ENCODE measurements at regions not wholly inside any gene's neighbourhood (a gene's known extent, or its start where the extent isn't known, plus 50 kb on each side); places are given as distances from the start of the nearest gene placed in this dataset.
A peak's percentile ranks its signal among the peaks of the same experiment; 100 is the strongest.

DNA sequence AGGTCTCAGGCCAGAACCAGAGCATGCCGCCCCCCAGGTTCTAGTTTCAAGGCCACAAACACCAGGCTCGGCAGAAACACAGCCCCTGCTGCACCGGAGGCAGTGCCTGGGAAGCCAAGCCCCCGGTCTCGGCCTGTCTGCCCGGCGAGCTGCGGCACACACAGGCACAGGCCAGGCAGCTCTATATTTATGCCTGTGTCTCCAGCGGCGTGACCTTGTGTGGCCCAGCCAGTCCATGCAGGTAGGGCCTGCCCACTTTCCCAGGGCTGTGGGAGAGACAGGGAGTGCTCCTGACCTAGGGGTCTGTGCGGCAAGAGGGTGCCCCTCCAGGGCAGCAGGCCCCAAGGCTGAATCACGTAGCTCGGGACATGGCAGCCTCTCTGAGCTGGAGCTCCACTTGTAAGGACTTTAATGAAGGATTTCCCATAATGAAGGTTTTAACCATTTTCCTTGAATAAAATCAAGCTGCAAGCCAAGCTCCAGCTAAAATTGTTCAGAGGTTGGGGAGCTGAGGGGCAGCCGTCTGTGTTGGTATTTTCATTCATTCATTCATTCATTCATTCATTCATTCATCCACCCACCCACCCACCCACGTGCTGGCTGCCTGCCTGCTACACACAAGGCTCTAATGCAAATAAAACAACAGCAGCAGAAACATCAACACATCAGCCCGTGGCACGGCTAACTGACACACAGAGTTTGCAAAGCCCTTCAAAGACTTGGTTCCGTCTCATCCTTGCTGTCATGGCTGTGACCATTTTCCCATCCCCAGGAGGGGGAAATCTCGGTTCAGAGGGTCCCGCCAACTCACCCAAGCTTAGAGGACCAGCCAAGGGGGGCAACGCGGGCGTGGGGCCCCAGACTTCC, 92.0 kb downstream of the RFLNA start:
- H3K27ac ChIP-seq (ENCODE audit: low read length), result peak overlapping the region; percentile 94
- no peaks in the 10 kb centered on the region for H3K9me3 ChIP-seq (ENCODE audit: control insufficient read depth, insufficient read depth, low read depth, low read length)
- peaks cover 73% of the 10 kb centered on the region for H3K4me1 ChIP-seq (ENCODE audit: control insufficient read depth, insufficient read depth, low read length)
- in situ Hi-C loops (cut with HindIII; ENCODE audit: low pct_unique_long_range_greater_than_20kb, low sequenced_read_pairs) (no loop called here), intact Hi-C loops (cut with micrococcal nuclease; ENCODE audit: unreplicated experiment) (loop anchor here (10.0 kb wide), 1 partner anchor 298 kb away; no protein-coding TSS in a partner anchor)
- CTCF ChIA-PET, result no interaction called here
- ATAC-seq, result no peak
- H3K27me3 ChIP-seq (ENCODE audit: control insufficient read depth, insufficient read depth, low read length), result no peaks in the 10 kb centered on the region
- TF ChIP-seq SIN3A (IDR thresholded peaks at IDR 0.05; ENCODE audit: borderline replicate concordance, insufficient read depth, low read depth, low read length), result no peak
- TF ChIP-seq, protein P1, sequence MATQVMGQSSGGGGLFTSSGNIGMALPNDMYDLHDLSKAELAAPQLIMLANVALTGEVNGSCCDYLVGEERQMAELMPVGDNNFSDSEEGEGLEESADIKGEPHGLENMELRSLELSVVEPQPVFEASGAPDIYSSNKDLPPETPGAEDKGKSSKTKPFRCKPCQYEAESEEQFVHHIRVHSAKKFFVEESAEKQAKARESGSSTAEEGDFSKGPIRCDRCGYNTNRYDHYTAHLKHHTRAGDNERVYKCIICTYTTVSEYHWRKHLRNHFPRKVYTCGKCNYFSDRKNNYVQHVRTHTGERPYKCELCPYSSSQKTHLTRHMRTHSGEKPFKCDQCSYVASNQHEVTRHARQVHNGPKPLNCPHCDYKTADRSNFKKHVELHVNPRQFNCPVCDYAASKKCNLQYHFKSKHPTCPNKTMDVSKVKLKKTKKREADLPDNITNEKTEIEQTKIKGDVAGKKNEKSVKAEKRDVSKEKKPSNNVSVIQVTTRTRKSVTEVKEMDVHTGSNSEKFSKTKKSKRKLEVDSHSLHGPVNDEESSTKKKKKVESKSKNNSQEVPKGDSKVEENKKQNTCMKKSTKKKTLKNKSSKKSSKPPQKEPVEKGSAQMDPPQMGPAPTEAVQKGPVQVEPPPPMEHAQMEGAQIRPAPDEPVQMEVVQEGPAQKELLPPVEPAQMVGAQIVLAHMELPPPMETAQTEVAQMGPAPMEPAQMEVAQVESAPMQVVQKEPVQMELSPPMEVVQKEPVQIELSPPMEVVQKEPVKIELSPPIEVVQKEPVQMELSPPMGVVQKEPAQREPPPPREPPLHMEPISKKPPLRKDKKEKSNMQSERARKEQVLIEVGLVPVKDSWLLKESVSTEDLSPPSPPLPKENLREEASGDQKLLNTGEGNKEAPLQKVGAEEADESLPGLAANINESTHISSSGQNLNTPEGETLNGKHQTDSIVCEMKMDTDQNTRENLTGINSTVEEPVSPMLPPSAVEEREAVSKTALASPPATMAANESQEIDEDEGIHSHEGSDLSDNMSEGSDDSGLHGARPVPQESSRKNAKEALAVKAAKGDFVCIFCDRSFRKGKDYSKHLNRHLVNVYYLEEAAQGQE (IDR thresholded peaks at IDR 0.05; ENCODE audit: insufficient read depth in 1 of 2, low read depth in 2 of 2, low read length in 1 of 2), result no peak
- 0 out of 2 replicates have a peak, but pooled peaks have one; percentile 1 for TF ChIP-seq POLR2AphosphoS5 (IDR thresholded peaks at IDR 0.05; ENCODE audit: low read depth, low read length)
- no peak for DNase-seq (ENCODE audit: low read depth, low spot score)
- H3K36me3 ChIP-seq (ENCODE audit: control insufficient read depth, insufficient read depth, low read length), result peaks cover 5% of the 10 kb centered on the region; the same call in 1 of the 2 replicates
- POLR2A ChIA-PET, result no interaction called here
- peak overlapping the region; percentile 72 to 86 for H3K4me3 ChIP-seq (ENCODE audit: low read depth in 2 of 2, low read length in 2 of 2)
- TSS peak; percentile 71 for BruUV-seq (replicated peaks)

- H3K4me1 ChIP-seq (ENCODE audit: control insufficient read depth, insufficient read depth, low read length), result peaks cover 73% of the 10 kb centered on the region
These were observed 91.2 kb downstream of the RFLNA start for GRCh38 chr12:124386059-124386458.

More at GRCh38 chr12:124386059-124386458, 91.2 kb downstream of the RFLNA start:
- peak; percentile 17 for ATAC-seq
- Histone ChIP-seq H3K27me3 (ENCODE audit: control insufficient read depth, insufficient read depth, low read length) (no peaks in the 10 kb centered on the region), H3K36me3 (ENCODE audit: control insufficient read depth, insufficient read depth, low read length) (peaks cover 5% of the 10 kb centered on the region; the same call in 1 of the 2 replicates), H3K27ac (ENCODE audit: low read length) (peak overlapping the region; percentile 86), H3K4me3 (ENCODE audit: low read depth in 2 of 2, low read length in 2 of 2) (peak overlapping the region; percentile 72 to 86), H3K9me3 (ENCODE audit: control insufficient read depth, insufficient read depth, low read depth, low read length) (no peaks in the 10 kb centered on the region)
- in situ Hi-C loops (cut with HindIII; ENCODE audit: low pct_unique_long_range_greater_than_20kb, low sequenced_read_pairs), result no loop called here
- no peak for DNase-seq (ENCODE audit: low read depth, low spot score)
- ChIA-PET CTCF (no interaction called here), POLR2A (no interaction called here)
- intact Hi-C loops (cut with micrococcal nuclease; ENCODE audit: unreplicated experiment), result loop anchor here (10.0 kb wide), 1 partner anchor 299 kb away; no protein-coding TSS in a partner anchor
- BruUV-seq (replicated peaks), result no TSS peak
- no peak for TF ChIP-seq POLR2AphosphoS5 (IDR thresholded peaks at IDR 0.05; ENCODE audit: low read depth, low read length)
- no peak for TF ChIP-seq TCF7L2 (IDR thresholded peaks at IDR 0.05; ENCODE audit: low read depth, low read length)
- TF ChIP-seq, protein P2, sequence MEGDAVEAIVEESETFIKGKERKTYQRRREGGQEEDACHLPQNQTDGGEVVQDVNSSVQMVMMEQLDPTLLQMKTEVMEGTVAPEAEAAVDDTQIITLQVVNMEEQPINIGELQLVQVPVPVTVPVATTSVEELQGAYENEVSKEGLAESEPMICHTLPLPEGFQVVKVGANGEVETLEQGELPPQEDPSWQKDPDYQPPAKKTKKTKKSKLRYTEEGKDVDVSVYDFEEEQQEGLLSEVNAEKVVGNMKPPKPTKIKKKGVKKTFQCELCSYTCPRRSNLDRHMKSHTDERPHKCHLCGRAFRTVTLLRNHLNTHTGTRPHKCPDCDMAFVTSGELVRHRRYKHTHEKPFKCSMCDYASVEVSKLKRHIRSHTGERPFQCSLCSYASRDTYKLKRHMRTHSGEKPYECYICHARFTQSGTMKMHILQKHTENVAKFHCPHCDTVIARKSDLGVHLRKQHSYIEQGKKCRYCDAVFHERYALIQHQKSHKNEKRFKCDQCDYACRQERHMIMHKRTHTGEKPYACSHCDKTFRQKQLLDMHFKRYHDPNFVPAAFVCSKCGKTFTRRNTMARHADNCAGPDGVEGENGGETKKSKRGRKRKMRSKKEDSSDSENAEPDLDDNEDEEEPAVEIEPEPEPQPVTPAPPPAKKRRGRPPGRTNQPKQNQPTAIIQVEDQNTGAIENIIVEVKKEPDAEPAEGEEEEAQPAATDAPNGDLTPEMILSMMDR (IDR thresholded peaks at IDR 0.05), result no peak
- TF ChIP-seq SIN3A (IDR thresholded peaks at IDR 0.05; ENCODE audit: borderline replicate concordance, insufficient read depth, low read depth, low read length), result no peak
- TF ChIP-seq, protein P1 (IDR thresholded peaks at IDR 0.05; ENCODE audit: insufficient read depth in 1 of 2, low read depth in 2 of 2, low read length in 1 of 2), result no peak

Data from Panc1 (cell line).